GM12878 (cell line): ENCODE measurements at regions not wholly inside any gene's neighbourhood (a gene's known extent, or its start where the extent isn't known, plus 50 kb on each side); places are given as distances from the start of the nearest gene placed in this dataset.

ENCODE experiments used
- ATAC-seq: fragments of 200-7000 bp; cut with Tn5 transposase; 3 replicates; pipeline ENCODE4 v1.9.1; 2020; ENCODE audit warnings: mild to moderate bottlenecking, moderate library complexity
- BruUV-seq: library from RNA; stranded (reverse); fragments of 400-500 nt; replicated peaks from 2 replicates; lab custom pipeline; 2021; lab: Mats Ljungman, UMichigan
- CTCF ChIA-PET: fragments of 300-600 bp; sonication (Branson Sonifier 250); formaldehyde crosslinking; extraction: SDS; loops from one replicate; lab custom pipeline; 2021; ENCODE audit warnings: inconsistent platforms; lab: Yijun Ruan, JAX
- POLR2A ChIA-PET: fragments of 350-600 bp; formaldehyde crosslinking; extraction: SDS; loops from one replicate; lab custom pipeline; 2021; ENCODE audit warnings: inconsistent platforms; lab: Charles Lee
- RAD21 ChIA-PET: fragments of 300-600 bp; sonication (Branson Sonifier 250); formaldehyde crosslinking; loops from one replicate; lab custom pipeline; 2023; ENCODE audit warnings: antibody characterized with exemption; ENCODE audit not compliant: unreplicated experiment; lab: Charles Lee
- SMC1A ChIA-PET: fragments of 300-600 bp; sonication (Branson Sonifier 250); formaldehyde crosslinking; loops from one replicate; lab custom pipeline; 2023; ENCODE audit not compliant: unreplicated experiment, uncharacterized antibody; lab: Charles Lee
- DNase-seq: peaks from one replicate; pipeline ENCODE4 v3.0.0-alpha.2; 2011; ENCODE audit warnings: low read depth, low spot score
- FAIRE-seq: peaks from 3 replicates; lab custom pipeline; 2011; peaks lifted over from hg19 to GRCh38; lab: Jason Lieb, UNC
- H2AFZ ChIP-seq: 2 replicates; pipeline ENCODE4 v1.6.0; 2011; ENCODE audit warnings: low read depth, low read length, control low read depth; ENCODE audit not compliant: control insufficient read depth
- H3K27ac ChIP-seq: 2 replicates; pipeline ENCODE4 v1.5.1; 2011; ENCODE audit warnings: control low read depth; ENCODE audit not compliant: control insufficient read depth, insufficient read depth
- H3K27me3 ChIP-seq, 2 experiments: replicated peaks in 1 of 2; 2 replicates each; pipeline versions ENCODE4 v1.6.0 to v1.6.1; 2011; ENCODE audit warnings: low read length in 1 of 2; ENCODE audit not compliant: control insufficient read depth in 2 of 2, insufficient read depth in 2 of 2
- H3K36me3 ChIP-seq, 2 experiments: 2 replicates each; pipeline ENCODE4 v1.5.1; 2011; ENCODE audit warnings: low read length in 1 of 2; ENCODE audit not compliant: control insufficient read depth in 2 of 2, insufficient read depth in 2 of 2
- H3K4me1 ChIP-seq: 2 replicates; pipeline ENCODE4 v1.6.1; 2011; ENCODE audit warnings: mild to moderate bottlenecking, low read length, moderate library complexity, mixed read lengths; ENCODE audit not compliant: control insufficient read depth, insufficient read depth
- H3K4me2 ChIP-seq: 2 replicates; pipeline ENCODE4 v1.6.0; 2011; ENCODE audit warnings: control low read depth; ENCODE audit not compliant: control insufficient read depth, insufficient read depth
- H3K4me3 ChIP-seq: fragments of 200-600 bp; sonication (generic); 2 replicates; pipeline ENCODE4 v1.5.1; 2016
- H3K79me2 ChIP-seq: 2 replicates; pipeline ENCODE4 v1.6.0; 2011; ENCODE audit warnings: low read length; ENCODE audit not compliant: control insufficient read depth, insufficient read depth
- H3K9ac ChIP-seq: 2 replicates; pipeline ENCODE4 v1.8.0; 2011; ENCODE audit warnings: low read length, control low read depth, mixed read lengths; ENCODE audit not compliant: control insufficient read depth, insufficient read depth
- H3K9me3 ChIP-seq: replicated peaks from 3 replicates; pipeline ENCODE4 v1.5.1; 2011; ENCODE audit warnings: mild to moderate bottlenecking, low read length; ENCODE audit not compliant: control insufficient read depth, insufficient read depth
- H4K20me1 ChIP-seq: 2 replicates; pipeline ENCODE4 v1.6.0; 2011; ENCODE audit not compliant: control insufficient read depth, insufficient read depth
- CHD2 ChIP-seq: IDR thresholded peaks from 2 replicates; pipeline ENCODE4 v1.6.1; 2011; ENCODE audit warnings: low read depth, low read length, improper control_type of control experiment, borderline replicate concordance
- CREB1 ChIP-seq: IDR thresholded peaks from 2 replicates; pipeline ENCODE4 v1.6.1; 2012; ENCODE audit warnings: low read depth, mild to moderate bottlenecking, inconsistent platforms
- HDGF ChIP-seq: fragments of 450-650 bp; IDR thresholded peaks from 2 replicates; pipeline ENCODE4 v1.6.1; 2016; ENCODE audit warnings: antibody characterized with exemption
- NFYB ChIP-seq: IDR thresholded peaks from 2 replicates; pipeline ENCODE4 v1.6.1; 2011; ENCODE audit warnings: low read depth, mild to moderate bottlenecking, low read length, improper control_type of control experiment, moderate library complexity; ENCODE audit not compliant: insufficient read depth
- NR2F1 ChIP-seq: fragments of 450-650 bp; conservative IDR thresholded peaks from 2 replicates; pipeline ENCODE4 v1.6.1; 2017; ENCODE audit warnings: mild to moderate bottlenecking
- POLR2AphosphoS2 ChIP-seq: IDR thresholded peaks from 2 replicates; pipeline ENCODE4 v1.6.1; 2011; ENCODE audit warnings: low read depth, mild to moderate bottlenecking, low read length, improper control_type of control experiment, moderate library complexity
- SUZ12 ChIP-seq: fragments of 200-600 bp; sonication (generic); IDR thresholded peaks from one replicate; pipeline ENCODE4 v1.6.1; 2018; ENCODE audit warnings: antibody characterized with exemption, mild to moderate bottlenecking; ENCODE audit not compliant: unreplicated experiment
- WGBS: methylation state at CpG from one replicate; pipeline ENCODE4 v1.1.6; 2016; ENCODE audit warnings: low lambda C conversion rate; ENCODE audit not compliant: insufficient replicate concordance, insufficient coverage; ENCODE audit errors: missing lambda C conversion rate; 5-methylcytosine and 5-hydroxymethylcytosine counted together
- in situ Hi-C: fragments of 300-500 bp; cut with MboI; formaldehyde crosslinking; loops from 9 replicates; pipeline ENCODE4 v1.14.3; 2018; ENCODE audit warnings: mixed read lengths
- intact Hi-C: fragments of 100-400 bp; cut with micrococcal nuclease; formaldehyde crosslinking; loops from one replicate; pipeline ENCODE4 v1.14.2; 2022; ENCODE audit not compliant: unreplicated experiment
- TF ChIP-seq, protein P1 (sequence below): fragments of 450-650 bp; conservative IDR thresholded peaks from 2 replicates; pipeline ENCODE4 v1.6.1; 2017; ENCODE audit warnings: mild to moderate bottlenecking, moderate library complexity

DNA sequence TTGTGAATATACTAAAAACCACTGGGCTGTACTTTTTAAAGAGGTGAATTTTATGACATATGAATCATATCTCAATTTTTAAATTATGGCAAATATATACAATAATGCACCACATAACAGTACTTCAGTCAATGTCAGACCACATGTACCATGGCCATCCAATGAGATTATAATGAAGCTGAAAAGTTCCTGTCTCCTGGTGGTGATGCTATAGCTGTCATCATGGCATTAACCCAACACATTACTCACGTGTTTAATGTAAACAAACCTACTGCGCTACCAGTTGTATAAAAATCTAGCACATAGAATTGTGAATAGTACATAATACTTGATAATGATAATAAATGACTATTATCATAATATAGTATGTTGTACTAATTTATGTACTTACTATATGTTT, 77.6 kb upstream of the ID2 start:
- no TSS peak for BruUV-seq
- no peak overlapping the region for H3K4me3 ChIP-seq
- H3K27me3 ChIP-seq: no peaks in the 10 kb centered on the region
- WGBS: 91% methylated on average over 2 of the region's 2 CpGs
- no peak overlapping the region for H3K27ac ChIP-seq
- POLR2A ChIA-PET: interaction anchor here (0.6 to 4.4 kb wide), 6 partner anchors 13 to 335 kb away, joined by 3 to 25 read pairs (median 3); partner anchors contain the start of gene ID2
- RAD21 ChIA-PET: interaction anchor here (1.1 to 3.0 kb wide), 6 partner anchors 13 to 126 kb away, joined by 4 to 21 read pairs (median 16); no protein-coding TSS in a partner anchor
- no peaks in the 10 kb centered on the region for H3K36me3 ChIP-seq
- no peaks in the 10 kb centered on the region for H3K79me2 ChIP-seq
- H4K20me1 ChIP-seq: no peaks in the 10 kb centered on the region
- no peak for TF ChIP-seq SUZ12
- no peak for TF ChIP-seq HDGF
- no peak for TF ChIP-seq CREB1
- TF ChIP-seq NFYB: no peak
- no peak for TF ChIP-seq NR2F1
- no peak for TF ChIP-seq CHD2
- no peak for TF ChIP-seq POLR2AphosphoS2
- TF ChIP-seq, protein P1, sequence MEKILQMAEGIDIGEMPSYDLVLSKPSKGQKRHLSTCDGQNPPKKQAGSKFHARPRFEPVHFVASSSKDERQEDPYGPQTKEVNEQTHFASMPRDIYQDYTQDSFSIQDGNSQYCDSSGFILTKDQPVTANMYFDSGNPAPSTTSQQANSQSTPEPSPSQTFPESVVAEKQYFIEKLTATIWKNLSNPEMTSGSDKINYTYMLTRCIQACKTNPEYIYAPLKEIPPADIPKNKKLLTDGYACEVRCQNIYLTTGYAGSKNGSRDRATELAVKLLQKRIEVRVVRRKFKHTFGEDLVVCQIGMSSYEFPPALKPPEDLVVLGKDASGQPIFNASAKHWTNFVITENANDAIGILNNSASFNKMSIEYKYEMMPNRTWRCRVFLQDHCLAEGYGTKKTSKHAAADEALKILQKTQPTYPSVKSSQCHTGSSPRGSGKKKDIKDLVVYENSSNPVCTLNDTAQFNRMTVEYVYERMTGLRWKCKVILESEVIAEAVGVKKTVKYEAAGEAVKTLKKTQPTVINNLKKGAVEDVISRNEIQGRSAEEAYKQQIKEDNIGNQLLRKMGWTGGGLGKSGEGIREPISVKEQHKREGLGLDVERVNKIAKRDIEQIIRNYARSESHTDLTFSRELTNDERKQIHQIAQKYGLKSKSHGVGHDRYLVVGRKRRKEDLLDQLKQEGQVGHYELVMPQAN: no peak
- H3K9ac ChIP-seq: no peak overlapping the region
- no peak overlapping the region for H2AFZ ChIP-seq
- ATAC-seq (no peak), FAIRE-seq (no peak), DNase-seq (no peak)
- in situ Hi-C loops: no loop called here
- SMC1A ChIA-PET: interaction anchor here (0.9 to 5.4 kb wide), 11 partner anchors 12 to 184 kb away, joined by 3 to 40 read pairs (median 11); no protein-coding TSS in a partner anchor
- no peak overlapping the region for H3K4me2 ChIP-seq
- no peaks in the 10 kb centered on the region; the same call in 2 of the 3 replicates for H3K9me3 ChIP-seq
- intact Hi-C loops: loop anchor here (10.0 kb wide), 1 partner anchor 299 kb away; no protein-coding TSS in a partner anchor
- peaks cover 30% of the 10 kb centered on the region for H3K4me1 ChIP-seq
- CTCF ChIA-PET: interaction anchor here (1.0 to 1.8 kb wide), 3 partner anchors 13 to 76 kb away, joined by 3 to 5 read pairs (median 5); no protein-coding TSS in a partner anchor
